Body of pancreas (tissue), 4 donors: ENCODE measurements at regions not wholly inside any gene's neighbourhood (a gene's known extent, or its start where the extent isn't known, plus 50 kb on each side); places are given as distances from the start of the nearest gene placed in this dataset.

ENCODE experiments used
- POLR2A ChIP-seq, 3 donors: fragments of 450-650 bp; IDR thresholded peaks; one replicate each; pipeline ENCODE4 v1.6.1; 2016; ENCODE audit warnings: antibody characterized with exemption in 3 of 3, mild to moderate bottlenecking in 2 of 3
- TF ChIP-seq, protein P1 (sequence below), 7 experiments: fragments of 450-650 bp in 4 of 7; fragments of 200-600 bp in 3 of 7; sonication (generic) in 3 of 7; IDR thresholded peaks; one replicate each; pipeline ENCODE4 v1.5.1; 2016 to 2019; ENCODE audit warnings: antibody characterized with exemption in 7 of 7

DNA sequence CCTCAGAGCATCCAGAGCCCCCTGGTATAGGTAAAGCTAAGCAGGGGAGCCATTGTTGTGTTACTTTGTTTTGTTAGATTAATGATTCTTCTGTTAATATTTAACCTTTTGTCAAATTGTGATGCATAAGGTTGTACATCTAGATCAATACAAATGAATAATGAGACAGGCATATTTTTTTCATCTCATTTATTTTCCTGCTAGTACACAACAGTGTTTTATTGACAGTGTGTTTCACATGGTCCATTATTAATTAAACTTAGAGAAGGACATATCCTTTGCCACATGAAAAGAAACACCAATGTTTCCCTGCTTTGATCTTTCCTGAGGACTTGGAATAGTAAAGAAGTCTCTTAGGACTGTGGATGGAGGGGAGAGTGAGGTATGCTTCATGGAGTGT, 543.6 kb upstream of the CFAP20DC start:
- TF ChIP-seq, protein P1, sequence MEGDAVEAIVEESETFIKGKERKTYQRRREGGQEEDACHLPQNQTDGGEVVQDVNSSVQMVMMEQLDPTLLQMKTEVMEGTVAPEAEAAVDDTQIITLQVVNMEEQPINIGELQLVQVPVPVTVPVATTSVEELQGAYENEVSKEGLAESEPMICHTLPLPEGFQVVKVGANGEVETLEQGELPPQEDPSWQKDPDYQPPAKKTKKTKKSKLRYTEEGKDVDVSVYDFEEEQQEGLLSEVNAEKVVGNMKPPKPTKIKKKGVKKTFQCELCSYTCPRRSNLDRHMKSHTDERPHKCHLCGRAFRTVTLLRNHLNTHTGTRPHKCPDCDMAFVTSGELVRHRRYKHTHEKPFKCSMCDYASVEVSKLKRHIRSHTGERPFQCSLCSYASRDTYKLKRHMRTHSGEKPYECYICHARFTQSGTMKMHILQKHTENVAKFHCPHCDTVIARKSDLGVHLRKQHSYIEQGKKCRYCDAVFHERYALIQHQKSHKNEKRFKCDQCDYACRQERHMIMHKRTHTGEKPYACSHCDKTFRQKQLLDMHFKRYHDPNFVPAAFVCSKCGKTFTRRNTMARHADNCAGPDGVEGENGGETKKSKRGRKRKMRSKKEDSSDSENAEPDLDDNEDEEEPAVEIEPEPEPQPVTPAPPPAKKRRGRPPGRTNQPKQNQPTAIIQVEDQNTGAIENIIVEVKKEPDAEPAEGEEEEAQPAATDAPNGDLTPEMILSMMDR (IDR thresholded peaks at IDR 0.05): no peak
- TF ChIP-seq POLR2A (IDR thresholded peaks at IDR 0.05): no peak
